ES-I3 (cell line): ENCODE measurements at regions not wholly inside any gene's neighbourhood (a gene's known extent, or its start where the extent isn't known, plus 50 kb on each side); places are given as distances from the start of the nearest gene placed in this dataset.

Source experiments
- H3K36me3 ChIP-seq: 2 replicates; pipeline ENCODE4 v1.6.1; 2013; ENCODE audit warnings: mild to moderate bottlenecking, low read length, control low read depth, moderate library complexity; ENCODE audit not compliant: insufficient read depth
- H3K4me1 ChIP-seq: 2 replicates; pipeline ENCODE4 v1.6.1; 2013; ENCODE audit warnings: mild to moderate bottlenecking, control low read depth, low read length; ENCODE audit not compliant: insufficient read depth
- H3K9ac ChIP-seq: 2 replicates; pipeline ENCODE4 v1.6.1; 2013; ENCODE audit warnings: low read depth, mild to moderate bottlenecking, low read length, moderate library complexity
- H3K9me3 ChIP-seq: 2 replicates; pipeline ENCODE4 v1.6.1; 2013; ENCODE audit warnings: mild to moderate bottlenecking, low read length, moderate library complexity; ENCODE audit not compliant: control insufficient read depth, insufficient read depth

DNA sequence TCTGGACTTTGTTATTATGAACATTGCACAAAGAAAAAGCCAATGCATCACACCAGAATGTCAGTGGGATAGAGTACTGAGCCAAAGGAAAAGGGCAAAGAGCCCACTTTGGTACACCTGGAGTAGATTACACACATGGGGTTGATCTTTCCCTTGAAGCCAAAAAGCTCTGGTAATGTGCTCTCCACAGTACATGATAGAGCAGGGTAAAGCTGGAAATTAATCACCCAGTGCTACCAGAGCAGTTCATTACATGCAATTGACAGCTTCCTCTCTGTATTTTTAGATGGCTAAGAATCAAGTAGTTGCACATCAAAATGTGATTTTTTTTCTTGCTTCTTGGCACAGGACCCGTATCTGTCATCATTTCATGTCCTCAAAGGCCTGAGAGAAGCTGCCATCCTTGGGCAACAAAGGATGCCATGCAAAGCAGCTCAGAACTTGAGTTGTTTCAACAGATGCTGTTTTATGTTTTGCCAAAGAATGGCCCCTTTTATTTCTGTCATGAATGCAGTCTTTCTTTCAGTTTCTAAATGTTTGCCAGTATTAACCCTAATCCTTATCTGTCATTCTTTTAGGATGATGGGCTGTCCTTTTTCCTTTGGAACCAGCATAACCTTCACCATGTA, 88.1 kb downstream of the HDGFL1 start:
- peaks cover 5% of the 10 kb centered on the region; the same call in 1 of the 2 replicates for H3K4me1 ChIP-seq
- H3K9me3 ChIP-seq: no peaks in the 10 kb centered on the region
- H3K36me3 ChIP-seq: no peaks in the 10 kb centered on the region
- no peak overlapping the region for H3K9ac ChIP-seq

DNA sequence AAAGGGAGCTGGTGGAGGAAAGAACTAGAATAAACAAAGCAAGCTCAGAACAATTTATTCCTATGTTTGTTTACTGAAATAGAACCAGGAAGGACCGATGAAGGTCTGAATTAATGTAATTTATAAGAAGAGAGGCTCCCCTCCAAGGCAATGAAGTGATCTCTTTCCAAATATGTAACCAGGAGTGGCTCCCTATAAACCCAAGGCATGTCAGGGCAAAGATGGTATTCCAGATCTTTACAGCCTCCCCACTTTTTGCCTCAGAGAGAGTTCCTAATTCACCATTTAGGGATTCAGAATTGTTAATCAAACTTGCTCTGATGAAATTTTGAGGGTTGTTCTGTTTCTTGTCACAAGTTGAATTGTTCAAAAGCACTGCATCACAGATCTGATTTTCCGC, 88.8 kb downstream of the HDGFL1 start:
- Histone ChIP-seq H3K9me3 (no peaks in the 10 kb centered on the region), H3K36me3 (no peaks in the 10 kb centered on the region), H3K4me1 (peaks cover 5% of the 10 kb centered on the region; the same call in 1 of the 2 replicates), H3K9ac (no peak overlapping the region)

- H3K36me3 ChIP-seq: no peaks in the 10 kb centered on the region
- no peaks in the 10 kb centered on the region for H3K9me3 ChIP-seq
- H3K4me1 ChIP-seq: peaks cover under 1% of the 10 kb centered on the region; the same call in 1 of the 2 replicates
- H3K9ac ChIP-seq: no peak overlapping the region
These were observed 89.6 kb downstream of the HDGFL1 start for GRCh38 chr6:22658934-22659333.

GRCh38 chr6:22664968-22665367, 95.6 kb downstream of the HDGFL1 start:
- Histone ChIP-seq H3K4me1 (no peaks in the 10 kb centered on the region), H3K9ac (no peak overlapping the region), H3K36me3 (no peaks in the 10 kb centered on the region), H3K9me3 (no peaks in the 10 kb centered on the region)

- H3K36me3 ChIP-seq: no peaks in the 10 kb centered on the region
- no peaks in the 10 kb centered on the region for H3K4me1 ChIP-seq
- no peaks in the 10 kb centered on the region for H3K9me3 ChIP-seq
- no peak overlapping the region for H3K9ac ChIP-seq
These were observed 96.7 kb downstream of the HDGFL1 start for GRCh38 chr6:22666021-22666420.

DNA sequence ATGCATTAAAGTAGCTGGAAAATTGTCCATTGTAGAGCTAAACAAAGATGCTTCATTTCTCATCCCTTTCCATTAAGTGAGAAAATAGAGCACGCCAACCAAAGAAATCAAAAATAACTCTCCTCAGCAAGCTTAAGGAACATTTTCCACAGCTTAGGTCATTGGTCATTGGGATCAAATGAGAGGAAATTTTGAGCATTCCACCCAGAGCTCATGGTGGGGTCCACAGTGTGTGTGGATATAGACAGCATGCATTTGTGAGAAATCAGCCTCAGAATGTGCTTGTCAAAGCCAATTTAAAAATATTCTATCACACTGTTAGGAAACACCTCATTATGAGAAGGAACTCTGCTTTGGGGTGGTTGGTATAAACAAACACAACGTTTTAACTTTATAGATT, 97.2 kb downstream of the HDGFL1 start:
- Histone ChIP-seq H3K9me3 (no peaks in the 10 kb centered on the region), H3K9ac (no peak overlapping the region), H3K4me1 (no peaks in the 10 kb centered on the region), H3K36me3 (no peaks in the 10 kb centered on the region)

DNA sequence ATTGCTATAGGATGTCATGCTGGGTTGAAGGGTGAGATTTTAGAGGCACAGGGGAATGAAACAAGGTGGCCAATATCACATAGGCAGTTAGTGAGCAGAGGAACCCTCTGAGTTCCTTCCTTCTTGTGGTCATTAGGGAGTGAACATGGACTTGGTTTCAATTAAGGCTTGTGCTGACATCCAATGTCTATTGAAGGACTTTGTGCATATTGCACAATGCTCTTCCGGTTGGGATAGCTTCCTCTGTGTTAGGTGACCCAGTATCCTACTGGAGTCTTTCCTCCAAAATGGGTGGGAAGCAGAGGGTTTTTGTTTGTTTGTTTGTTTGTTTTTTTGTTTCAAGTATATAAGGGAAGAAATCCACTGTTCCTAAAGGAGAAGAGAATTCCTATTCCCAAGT, 98.5 kb downstream of the HDGFL1 start:
- H3K9ac ChIP-seq: no peak overlapping the region
- H3K36me3 ChIP-seq: no peaks in the 10 kb centered on the region
- no peaks in the 10 kb centered on the region for H3K9me3 ChIP-seq
- H3K4me1 ChIP-seq: no peaks in the 10 kb centered on the region

GRCh38 chr6:22668307-22668706, 98.9 kb downstream of the HDGFL1 start:
- H3K9me3 ChIP-seq: no peaks in the 10 kb centered on the region
- H3K4me1 ChIP-seq: no peaks in the 10 kb centered on the region
- H3K36me3 ChIP-seq: no peaks in the 10 kb centered on the region
- H3K9ac ChIP-seq: no peak overlapping the region

GRCh38 chr6:22668717-22669116, 99.4 kb downstream of the HDGFL1 start:
- Histone ChIP-seq H3K9me3 (no peaks in the 10 kb centered on the region), H3K4me1 (no peaks in the 10 kb centered on the region), H3K9ac (no peak overlapping the region), H3K36me3 (no peaks in the 10 kb centered on the region)

GRCh38 chr6:22670605-22671004, 101.2 kb downstream of the HDGFL1 start:
- H3K9me3 ChIP-seq: no peaks in the 10 kb centered on the region
- H3K4me1 ChIP-seq: no peaks in the 10 kb centered on the region
- no peak overlapping the region for H3K9ac ChIP-seq
- H3K36me3 ChIP-seq: no peaks in the 10 kb centered on the region

- Histone ChIP-seq H3K4me1 (no peaks in the 10 kb centered on the region), H3K36me3 (no peaks in the 10 kb centered on the region), H3K9me3 (no peaks in the 10 kb centered on the region), H3K9ac (no peak overlapping the region)
These were observed 104.1 kb downstream of the HDGFL1 start for GRCh38 chr6:22673474-22673873.

DNA sequence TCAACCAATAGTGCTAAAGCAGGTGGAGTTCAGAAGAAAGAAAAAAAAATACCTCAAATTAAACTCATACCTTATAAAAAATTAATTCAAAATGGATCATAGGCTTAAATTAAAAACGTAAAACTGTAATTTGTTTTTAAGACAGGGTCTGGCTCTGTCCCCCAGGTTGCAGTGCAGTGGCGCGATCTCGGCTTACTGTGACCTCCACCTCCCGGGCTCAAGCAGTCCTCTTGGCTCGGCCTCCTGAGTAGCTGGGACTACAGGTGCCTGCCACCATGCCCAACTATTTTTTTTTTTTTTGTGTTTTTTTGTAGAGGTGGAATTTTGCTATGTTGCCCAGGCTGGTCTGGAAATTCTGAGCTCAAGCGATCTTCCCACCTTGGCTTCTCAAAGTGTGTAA, 111.6 kb downstream of the HDGFL1 start:
- Histone ChIP-seq H3K9me3 (no peaks in the 10 kb centered on the region), H3K9ac (no peak overlapping the region), H3K4me1 (no peaks in the 10 kb centered on the region), H3K36me3 (no peaks in the 10 kb centered on the region)

DNA sequence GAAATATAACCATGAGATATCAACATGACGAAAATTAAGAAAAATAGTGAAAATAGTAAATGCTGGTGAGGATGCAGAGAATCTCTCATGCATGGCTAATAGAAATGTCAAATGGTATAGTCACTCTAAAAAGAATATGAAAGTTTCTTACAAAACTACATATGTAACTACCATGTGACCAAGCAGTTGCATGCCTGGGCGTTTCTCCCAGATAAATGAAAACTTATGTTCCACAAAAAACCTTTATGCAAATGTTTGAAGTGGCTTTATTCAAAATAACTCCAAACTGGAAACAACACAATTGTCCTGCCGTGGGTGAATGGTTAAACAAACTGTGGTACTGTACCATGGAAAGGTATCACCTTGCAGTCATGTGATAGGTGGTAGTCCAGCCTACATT, 112.4 kb downstream of the HDGFL1 start:
- Histone ChIP-seq H3K9me3 (no peaks in the 10 kb centered on the region), H3K9ac (no peak overlapping the region), H3K4me1 (no peaks in the 10 kb centered on the region), H3K36me3 (no peaks in the 10 kb centered on the region)

DNA sequence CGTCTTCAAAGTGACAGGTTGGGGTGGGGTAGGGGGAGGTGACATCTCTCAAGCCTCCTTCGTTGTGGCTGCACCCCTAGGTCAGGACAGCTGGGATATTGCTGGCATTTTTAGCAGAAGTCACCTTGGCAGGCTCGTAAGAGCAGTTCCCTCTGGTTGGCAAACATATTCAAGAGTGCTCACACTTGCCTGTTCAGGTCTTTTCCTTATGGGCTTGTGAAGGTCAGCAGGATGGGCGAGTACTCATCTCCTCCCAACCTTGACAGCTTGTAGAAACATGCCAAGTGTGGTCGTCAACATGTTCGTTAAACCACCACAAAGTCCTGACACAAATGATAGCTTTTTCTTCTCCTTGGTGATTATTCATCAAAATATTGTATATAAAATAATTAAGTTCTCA, 113.6 kb downstream of the HDGFL1 start:
- Histone ChIP-seq H3K9ac (no peak overlapping the region), H3K36me3 (no peaks in the 10 kb centered on the region), H3K9me3 (no peaks in the 10 kb centered on the region), H3K4me1 (no peaks in the 10 kb centered on the region)

GRCh38 chr6:22690446-22690845, 121.1 kb downstream of the HDGFL1 start:
- Histone ChIP-seq H3K36me3 (no peaks in the 10 kb centered on the region), H3K9me3 (no peaks in the 10 kb centered on the region), H3K9ac (no peak overlapping the region), H3K4me1 (no peaks in the 10 kb centered on the region)
